OCI-LY1 (cell line): ENCODE measurements at regions not wholly inside any gene's neighbourhood (a gene's known extent, or its start where the extent isn't known, plus 50 kb on each side); places are given as distances from the start of the nearest gene placed in this dataset.

Experiments
- H2AFZ ChIP-seq: fragments of 200-600 bp; sonication (generic), shearing (Covaris generic); 2 replicates; pipeline ENCODE4 v1.6.0; 2014; ENCODE audit warnings: antibody characterized with exemption, mild to moderate bottlenecking, low read length
- H3F3A ChIP-seq: fragments of 200-600 bp; sonication (generic), shearing (Covaris generic); 2 replicates; pipeline ENCODE4 v1.6.0; 2014; ENCODE audit warnings: mild to moderate bottlenecking, antibody characterized with exemption, low read length, moderate library complexity; ENCODE audit not compliant: insufficient read depth
- H3K27ac ChIP-seq: fragments of 200-600 bp; sonication (generic); 2 replicates; pipeline ENCODE4 v1.5.1; 2014; ENCODE audit warnings: low read length, mixed run types, mild to moderate bottlenecking, low read depth; ENCODE audit not compliant: poor library complexity, severe bottlenecking
- H3K27me3 ChIP-seq: fragments of 200-600 bp; sonication (generic); 2 replicates; pipeline ENCODE4 v1.6.0; 2014; ENCODE audit warnings: antibody characterized with exemption, mild to moderate bottlenecking, low read length, moderate library complexity; ENCODE audit not compliant: insufficient read depth
- H3K36me3 ChIP-seq: fragments of 200-600 bp; sonication (generic); 2 replicates; pipeline ENCODE4 v1.6.1; 2014; ENCODE audit warnings: mild to moderate bottlenecking, antibody characterized with exemption, low read length, moderate library complexity, mixed read lengths; ENCODE audit not compliant: insufficient read depth
- H3K4me1 ChIP-seq: fragments of 200-600 bp; sonication (generic); 2 replicates; pipeline ENCODE4 v1.5.1; 2014; ENCODE audit warnings: mild to moderate bottlenecking, low read length, moderate library complexity; ENCODE audit not compliant: insufficient read depth, severe bottlenecking
- H3K4me2 ChIP-seq: fragments of 200-600 bp; sonication (generic), shearing (Covaris generic); 2 replicates; pipeline ENCODE4 v1.6.1; 2014; ENCODE audit warnings: low read length
- H3K4me3 ChIP-seq: fragments of 200-600 bp; sonication (generic); 2 replicates; pipeline ENCODE4 v1.5.1; 2014; ENCODE audit warnings: low read length, low read depth, mild to moderate bottlenecking, mixed read lengths; ENCODE audit not compliant: poor library complexity, severe bottlenecking
- H3K79me2 ChIP-seq: fragments of 200-600 bp; shearing (Covaris generic); 2 replicates; pipeline ENCODE4 v1.6.1; 2016; ENCODE audit warnings: mixed run types, low read length, mixed read lengths; ENCODE audit not compliant: insufficient read depth
- H3K9ac ChIP-seq: fragments of 200-600 bp; sonication (generic), shearing (Covaris generic); 2 replicates; pipeline ENCODE4 v1.6.1; 2014; ENCODE audit warnings: mild to moderate bottlenecking, low read length, mixed read lengths
- H3K9me2 ChIP-seq: fragments of 200-600 bp; sonication (generic), shearing (Covaris generic); 2 replicates; pipeline ENCODE4 v1.6.1; 2014; ENCODE audit warnings: low read depth, mild to moderate bottlenecking, low read length, mixed read lengths
- H3K9me3 ChIP-seq: fragments of 200-600 bp; shearing (Covaris generic); 2 replicates; pipeline ENCODE4 v1.6.1; 2014; ENCODE audit warnings: low read length, mixed read lengths
- H4K20me1 ChIP-seq: fragments of 200-600 bp; sonication (generic), shearing (Covaris generic); 2 replicates; pipeline ENCODE4 v1.6.0; 2016; ENCODE audit warnings: mild to moderate bottlenecking, low read length; ENCODE audit not compliant: insufficient read depth
- CTCF ChIP-seq: fragments of 200-600 bp; sonication (generic), shearing (Covaris generic); IDR thresholded peaks from 2 replicates; pipeline ENCODE4 v1.5.1; 2017; ENCODE audit warnings: mild to moderate bottlenecking, antibody characterized with exemption, low read length, moderate library complexity, mixed read lengths
- EZH2 ChIP-seq: fragments of 200-600 bp; sonication (generic), shearing (Covaris generic); IDR thresholded peaks from 2 replicates; pipeline ENCODE4 v1.8.0; 2017; ENCODE audit warnings: borderline replicate concordance, mixed run types, mild to moderate bottlenecking, antibody characterized with exemption, low read length, moderate library complexity, mixed read lengths

GRCh38 chr21:38976900-38977299, 171.2 kb downstream of the ETS2 start:
- H3K27me3 ChIP-seq = no peaks in the 10 kb centered on the region
- no peak overlapping the region for H3K27ac ChIP-seq
- H3K36me3 ChIP-seq = no peaks in the 10 kb centered on the region
- no peak overlapping the region for H3K4me2 ChIP-seq
- no peaks in the 10 kb centered on the region for H3K79me2 ChIP-seq
- H2AFZ ChIP-seq = no peak overlapping the region
- no peak overlapping the region for H3K4me3 ChIP-seq
- H3K9ac ChIP-seq = no peak overlapping the region
- TF ChIP-seq EZH2 (no peak), CTCF (no peak)
- H3K9me3 ChIP-seq = no peaks in the 10 kb centered on the region
- no peaks in the 10 kb centered on the region for H3F3A ChIP-seq
- no peaks in the 10 kb centered on the region for H4K20me1 ChIP-seq
- H3K9me2 ChIP-seq = no peaks in the 10 kb centered on the region
- H3K4me1 ChIP-seq = peaks cover 12% of the 10 kb centered on the region

DNA sequence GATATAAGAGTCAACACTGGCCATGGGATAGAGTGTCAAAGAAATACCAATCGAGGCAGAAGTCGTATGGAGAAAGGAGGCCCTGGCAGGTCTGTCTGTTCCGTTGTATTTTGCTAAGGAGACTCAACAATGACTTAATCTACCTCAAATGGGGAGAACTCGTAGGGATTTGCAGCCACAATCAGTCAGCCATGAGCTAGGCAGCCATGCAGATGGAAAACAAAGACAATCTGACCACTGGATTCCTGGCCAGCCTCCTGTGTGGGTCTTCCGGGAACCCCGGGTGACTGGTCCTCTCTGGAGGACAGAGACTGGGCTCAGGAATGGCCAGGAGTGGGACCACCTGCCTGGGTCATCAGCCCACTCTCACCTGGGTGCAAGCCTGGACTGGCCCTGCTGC, 167.8 kb downstream of the ETS2 start:
- Histone ChIP-seq H4K20me1 (no peaks in the 10 kb centered on the region), H3K4me1 (no peaks in the 10 kb centered on the region), H2AFZ (no peak overlapping the region), H3K9me2 (no peaks in the 10 kb centered on the region), H3K9ac (no peak overlapping the region), H3K27ac (no peak overlapping the region), H3K79me2 (no peaks in the 10 kb centered on the region), H3K9me3 (no peaks in the 10 kb centered on the region), H3K4me2 (no peak overlapping the region), H3F3A (no peaks in the 10 kb centered on the region), H3K36me3 (no peaks in the 10 kb centered on the region), H3K27me3 (no peaks in the 10 kb centered on the region), H3K4me3 (no peak overlapping the region)
- TF ChIP-seq CTCF (no peak), EZH2 (no peak)

DNA sequence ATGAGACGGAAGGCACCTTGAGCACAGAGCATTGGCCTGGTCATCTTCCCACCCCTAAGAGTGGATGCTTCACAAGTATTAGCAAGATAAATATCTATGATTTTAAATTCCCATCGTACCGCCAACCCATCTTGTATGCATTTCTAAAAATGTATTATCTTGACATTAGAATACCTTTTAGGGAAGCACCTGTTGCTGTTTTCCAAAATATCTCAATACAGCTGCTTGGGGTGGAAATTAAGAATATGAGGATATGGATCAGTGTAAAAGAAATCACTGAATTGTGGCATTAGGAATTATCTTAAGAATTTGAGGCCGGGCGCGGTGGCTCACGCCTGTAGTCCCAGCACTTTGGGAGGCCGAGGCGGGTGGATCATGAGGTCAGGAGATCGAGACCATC, 166.3 kb downstream of the ETS2 start:
- no peak for TF ChIP-seq CTCF
- TF ChIP-seq EZH2 = no peak
- Histone ChIP-seq H3K27ac (no peak overlapping the region), H3K9me3 (no peaks in the 10 kb centered on the region)

More for the DNA sequence above, 166.3 kb downstream of the ETS2 start:
- Histone ChIP-seq H2AFZ (no peak overlapping the region), H3K36me3 (no peaks in the 10 kb centered on the region), H3K79me2 (no peaks in the 10 kb centered on the region), H3K4me1 (no peaks in the 10 kb centered on the region), H3K4me3 (no peak overlapping the region), H3K4me2 (no peak overlapping the region), H3K27me3 (no peaks in the 10 kb centered on the region), H3K9ac (no peak overlapping the region), H3K9me2 (no peaks in the 10 kb centered on the region), H4K20me1 (no peaks in the 10 kb centered on the region), H3F3A (no peaks in the 10 kb centered on the region)
